GM10248 (cell line): ENCODE measurements at regions not wholly inside any gene's neighbourhood (a gene's known extent, or its start where the extent isn't known, plus 50 kb on each side); places are given as distances from the start of the nearest gene placed in this dataset.

Experiments
- CTCF ChIA-PET: fragments of 300-600 bp; sonication (Branson Sonifier 250); formaldehyde crosslinking; extraction: SDS; loops from one replicate; lab custom pipeline; 2021; ENCODE audit warnings: antibody characterized with exemption; lab: Yijun Ruan, JAX
- POLR2A ChIA-PET: fragments of 350-650 bp; sonication (Branson Sonifier 250); formaldehyde crosslinking; extraction: SDS; loops from one replicate; lab custom pipeline; 2020; ENCODE audit warnings: antibody characterized with exemption; lab: Yijun Ruan, JAX
- DNase-seq: peaks from one replicate; pipeline ENCODE4 v3.0.0; 2012; ENCODE audit errors: extremely low spot score
- CTCF ChIP-seq: IDR thresholded peaks from 2 replicates; pipeline ENCODE4 v1.5.1; 2012; ENCODE audit warnings: mild to moderate bottlenecking, low read depth; ENCODE audit errors: extremely low read depth, missing control alignments, control extremely low read depth

GRCh38 chr4:122533841-122534240 is 77.3 kb upstream of the IL2 start:
- POLR2A ChIA-PET, result no interaction called here
- CTCF ChIA-PET, result interaction anchor here (1.6 kb wide), 1 partner anchor 10 kb away, joined by 4 read pairs; no protein-coding TSS in a partner anchor
- no peak for TF ChIP-seq CTCF
- no peak for DNase-seq

GRCh38 chr4:122532766-122533165 is 76.2 kb upstream of the IL2 start:
- no peak for TF ChIP-seq CTCF
- POLR2A ChIA-PET, result no interaction called here
- CTCF ChIA-PET, result interaction anchor here (1.6 kb wide), 1 partner anchor 9 kb away, joined by 4 read pairs; no protein-coding TSS in a partner anchor
- DNase-seq, result no peak

- ChIA-PET CTCF (no interaction called here), POLR2A (no interaction called here)
- no peak for TF ChIP-seq CTCF
- DNase-seq, result no peak
Observed at GRCh38 chr4:122531514-122531913, 75.0 kb upstream of the IL2 start.

GRCh38 chr4:122531038-122531437 is 74.5 kb upstream of the IL2 start:
- POLR2A ChIA-PET, result no interaction called here
- CTCF ChIA-PET, result interaction anchor here (1.5 kb wide), 1 partner anchor 11 kb away, joined by 3 read pairs; no protein-coding TSS in a partner anchor
- DNase-seq, result no peak
- TF ChIP-seq CTCF, result no peak

GRCh38 chr4:122528879-122529278 is 72.4 kb upstream of the IL2 start:
- CTCF ChIA-PET, result no interaction called here
- DNase-seq, result no peak
- TF ChIP-seq CTCF, result no peak
- POLR2A ChIA-PET, result no interaction called here

- DNase-seq, result no peak
- TF ChIP-seq CTCF, result no peak
- POLR2A ChIA-PET, result no interaction called here
- CTCF ChIA-PET, result no interaction called here
Observed at GRCh38 chr4:122525865-122526264, 69.3 kb upstream of the IL2 start.

GRCh38 chr4:122524176-122524575 is 67.7 kb upstream of the IL2 start:
- no peak for TF ChIP-seq CTCF
- ChIA-PET POLR2A (no interaction called here), CTCF (interaction anchor here (1.1 kb wide), 1 partner anchor 9 kb away, joined by 4 read pairs; no protein-coding TSS in a partner anchor)
- no peak for DNase-seq
